Fibroblast of lung (primary cell): ENCODE measurements at regions not wholly inside any gene's neighbourhood (a gene's known extent, or its start where the extent isn't known, plus 50 kb on each side); places are given as distances from the start of the nearest gene placed in this dataset.

Experiments
- DNase-seq, 2 donors: peaks; one replicate each; pipeline versions ENCODE4 v3.0.0 to v3.0.0-alpha.2; 2010; ENCODE audit warnings: low read depth in 2 of 2
- H2AFZ ChIP-seq: 2 replicates; pipeline ENCODE4 v1.5.1; 2012; ENCODE audit warnings: low read length, control low read depth, inconsistent platforms
- H3K27ac ChIP-seq: 2 replicates; pipeline ENCODE4 v1.5.1; 2011; ENCODE audit warnings: low read length, control low read depth; ENCODE audit not compliant: insufficient read depth
- H3K27me3 ChIP-seq: 2 replicates; pipeline ENCODE4 v1.5.1; 2011; ENCODE audit warnings: mild to moderate bottlenecking, low read length; ENCODE audit not compliant: control insufficient read depth, insufficient read depth
- H3K36me3 ChIP-seq: 2 replicates; pipeline ENCODE4 v1.5.1; 2011; ENCODE audit warnings: low read length; ENCODE audit not compliant: control insufficient read depth, insufficient read depth
- H3K4me1 ChIP-seq: 2 replicates; pipeline ENCODE4 v1.5.1; 2011; ENCODE audit warnings: low read length; ENCODE audit not compliant: control insufficient read depth, insufficient read depth; ENCODE audit errors: extremely low read depth
- H3K4me2 ChIP-seq: 2 replicates; pipeline ENCODE4 v1.5.1; 2011; ENCODE audit warnings: low read length, control low read depth; ENCODE audit not compliant: insufficient read depth; ENCODE audit errors: extremely low read depth
- H3K4me3 ChIP-seq, 4 experiments: fragments of 200-600 bp in 1 of 4; sonication (generic) in 1 of 4; replicated peaks in 1 of 4; 2 replicates each; pipeline ENCODE4 v1.5.1; 2011 to 2016; ENCODE audit warnings: low read length in 4 of 4, low read depth in 3 of 4, mild to moderate bottlenecking in 3 of 4, control low read depth in 2 of 4, inconsistent platforms in 1 of 4, mixed read lengths in 1 of 4; ENCODE audit not compliant: insufficient read depth in 1 of 4; ENCODE audit errors: control extremely low read depth in 1 of 4
- H3K79me2 ChIP-seq: 2 replicates; pipeline ENCODE4 v1.5.1; 2012; ENCODE audit warnings: mild to moderate bottlenecking, low read length, inconsistent platforms; ENCODE audit not compliant: control insufficient read depth, insufficient read depth
- H3K9ac ChIP-seq: 2 replicates; pipeline ENCODE4 v1.5.1; 2011; ENCODE audit warnings: mild to moderate bottlenecking, low read length, control low read depth; ENCODE audit not compliant: insufficient read depth
- H3K9me3 ChIP-seq: 2 replicates; pipeline ENCODE4 v1.5.1; 2012; ENCODE audit warnings: low read depth, low read length; ENCODE audit not compliant: control insufficient read depth, insufficient read depth
- H4K20me1 ChIP-seq: 2 replicates; pipeline ENCODE4 v1.5.1; 2011; ENCODE audit warnings: low read length; ENCODE audit not compliant: control insufficient read depth, insufficient read depth; ENCODE audit errors: extremely low read depth
- EZH2 ChIP-seq: IDR thresholded peaks from 2 replicates; pipeline ENCODE4 v1.5.1; 2012; ENCODE audit warnings: low read length, control low read depth, mild to moderate bottlenecking; ENCODE audit errors: missing control alignments
- TF ChIP-seq, protein P1 (sequence below), 2 donors: IDR thresholded peaks in 1 of 2; conservative IDR thresholded peaks in 1 of 2; 1 replicate in 1 of 2; 2 replicates in 1 of 2; pipeline ENCODE4 v1.5.1; 2011 to 2012; ENCODE audit warnings: low read length in 2 of 2, control low read depth in 1 of 2, inconsistent platforms in 1 of 2, low read depth in 1 of 2, mild to moderate bottlenecking in 1 of 2

DNA sequence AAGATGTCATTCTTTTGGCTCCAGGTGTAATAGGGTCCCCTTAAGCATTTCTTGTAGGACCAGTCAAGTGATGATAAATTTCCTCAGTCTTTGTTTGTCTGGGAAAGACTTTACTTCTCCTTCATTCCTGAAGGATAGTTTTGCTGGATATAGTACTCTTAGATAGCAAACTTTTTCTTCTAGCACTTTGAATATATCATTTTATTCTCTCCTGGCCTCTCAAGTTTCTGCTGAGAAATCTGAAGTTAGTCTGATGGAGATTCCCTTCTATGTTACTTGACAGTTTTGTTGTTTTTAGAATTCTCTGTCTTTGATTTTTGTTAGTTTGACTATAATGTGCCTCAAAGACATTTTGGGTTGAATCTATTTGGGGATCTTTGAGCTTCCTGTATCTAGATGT is 181.2 kb upstream of the HES1 start:
- no peak overlapping the region for H2AFZ ChIP-seq
- H3K27ac ChIP-seq: no peak overlapping the region
- no peak overlapping the region for H3K9ac ChIP-seq
- H4K20me1 ChIP-seq: no peaks in the 10 kb centered on the region
- no peaks in the 10 kb centered on the region for H3K4me1 ChIP-seq
- H3K79me2 ChIP-seq: no peaks in the 10 kb centered on the region
- TF ChIP-seq, protein P1, sequence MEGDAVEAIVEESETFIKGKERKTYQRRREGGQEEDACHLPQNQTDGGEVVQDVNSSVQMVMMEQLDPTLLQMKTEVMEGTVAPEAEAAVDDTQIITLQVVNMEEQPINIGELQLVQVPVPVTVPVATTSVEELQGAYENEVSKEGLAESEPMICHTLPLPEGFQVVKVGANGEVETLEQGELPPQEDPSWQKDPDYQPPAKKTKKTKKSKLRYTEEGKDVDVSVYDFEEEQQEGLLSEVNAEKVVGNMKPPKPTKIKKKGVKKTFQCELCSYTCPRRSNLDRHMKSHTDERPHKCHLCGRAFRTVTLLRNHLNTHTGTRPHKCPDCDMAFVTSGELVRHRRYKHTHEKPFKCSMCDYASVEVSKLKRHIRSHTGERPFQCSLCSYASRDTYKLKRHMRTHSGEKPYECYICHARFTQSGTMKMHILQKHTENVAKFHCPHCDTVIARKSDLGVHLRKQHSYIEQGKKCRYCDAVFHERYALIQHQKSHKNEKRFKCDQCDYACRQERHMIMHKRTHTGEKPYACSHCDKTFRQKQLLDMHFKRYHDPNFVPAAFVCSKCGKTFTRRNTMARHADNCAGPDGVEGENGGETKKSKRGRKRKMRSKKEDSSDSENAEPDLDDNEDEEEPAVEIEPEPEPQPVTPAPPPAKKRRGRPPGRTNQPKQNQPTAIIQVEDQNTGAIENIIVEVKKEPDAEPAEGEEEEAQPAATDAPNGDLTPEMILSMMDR (conservative IDR thresholded peaks at IDR 0.05 in 1 of 2, IDR thresholded peaks at IDR 0.05 in 1 of 2; ENCODE audit: low read depth in 1 of 2, low read length in 2 of 2): no peak
- no peak for TF ChIP-seq EZH2
- H3K4me2 ChIP-seq: no peak overlapping the region
- DNase-seq: no peak
- H3K27me3 ChIP-seq: no peaks in the 10 kb centered on the region
- no peaks in the 10 kb centered on the region for H3K36me3 ChIP-seq
- H3K4me3 ChIP-seq: no peak overlapping the region
- no peaks in the 10 kb centered on the region for H3K9me3 ChIP-seq

DNA sequence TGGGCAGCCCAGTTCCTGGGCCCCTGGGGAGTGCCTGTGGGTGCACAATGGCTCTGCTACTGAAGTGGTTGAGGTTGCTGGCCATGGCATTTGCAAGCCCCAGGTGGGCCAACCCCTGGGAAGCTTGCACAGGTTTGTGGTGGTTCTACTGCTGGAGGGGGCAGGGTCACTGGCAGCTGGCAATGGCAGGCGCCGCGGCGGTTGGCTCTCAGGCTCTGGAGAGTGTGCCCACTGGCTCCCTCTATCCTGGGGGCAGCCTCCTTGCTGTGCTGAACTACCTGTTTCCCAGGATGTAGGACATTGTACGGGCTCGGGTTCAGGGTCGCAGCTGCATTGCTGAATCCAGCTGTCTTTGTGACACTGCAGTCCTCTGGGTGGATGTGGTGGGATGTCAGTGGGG is 180.2 kb upstream of the HES1 start:
- H3K27ac ChIP-seq: no peak overlapping the region
- no peaks in the 10 kb centered on the region for H3K9me3 ChIP-seq
- H3K4me1 ChIP-seq: no peaks in the 10 kb centered on the region
- H4K20me1 ChIP-seq: no peaks in the 10 kb centered on the region
- H2AFZ ChIP-seq: no peak overlapping the region
- TF ChIP-seq, protein P1 (conservative IDR thresholded peaks at IDR 0.05 in 1 of 2, IDR thresholded peaks at IDR 0.05 in 1 of 2; ENCODE audit: low read depth in 1 of 2, low read length in 2 of 2): no peak
- no peak for TF ChIP-seq EZH2
- H3K36me3 ChIP-seq: no peaks in the 10 kb centered on the region
- H3K9ac ChIP-seq: no peak overlapping the region
- H3K4me2 ChIP-seq: no peak overlapping the region
- no peak overlapping the region for H3K4me3 ChIP-seq
- no peaks in the 10 kb centered on the region for H3K79me2 ChIP-seq
- no peak for DNase-seq
- peaks cover 6% of the 10 kb centered on the region for H3K27me3 ChIP-seq

DNA sequence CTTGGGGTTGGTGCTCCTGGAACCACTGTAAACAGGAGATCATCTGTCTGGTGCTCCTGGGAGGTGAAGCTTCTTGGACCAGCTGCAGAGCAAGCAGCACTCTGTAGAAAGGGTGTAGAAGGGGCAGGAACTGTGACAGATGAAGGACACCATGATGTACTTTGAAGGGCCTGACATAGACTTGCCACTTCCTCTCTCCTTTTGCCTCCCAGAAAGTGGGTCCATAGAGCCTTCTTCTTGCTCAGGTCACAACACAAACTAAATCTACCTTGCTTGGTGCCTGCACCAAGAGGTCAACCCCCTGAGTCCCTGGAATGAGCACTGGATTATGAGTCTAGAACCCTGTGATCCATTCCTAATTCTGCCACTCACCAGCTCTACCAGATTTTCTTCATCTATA is 176.1 kb upstream of the HES1 start:
- no peaks in the 10 kb centered on the region for H3K79me2 ChIP-seq
- no peaks in the 10 kb centered on the region for H4K20me1 ChIP-seq
- no peak overlapping the region for H3K4me3 ChIP-seq
- TF ChIP-seq, protein P1 (conservative IDR thresholded peaks at IDR 0.05 in 1 of 2, IDR thresholded peaks at IDR 0.05 in 1 of 2; ENCODE audit: low read depth in 1 of 2, low read length in 2 of 2): no peak
- no peak for TF ChIP-seq EZH2
- no peaks in the 10 kb centered on the region for H3K4me1 ChIP-seq
- H3K27ac ChIP-seq: no peak overlapping the region
- H3K9me3 ChIP-seq: no peaks in the 10 kb centered on the region
- no peak overlapping the region for H3K4me2 ChIP-seq
- no peak for DNase-seq
- H3K9ac ChIP-seq: no peak overlapping the region
- H3K27me3 ChIP-seq: peaks cover 7% of the 10 kb centered on the region
- no peak overlapping the region for H2AFZ ChIP-seq
- no peaks in the 10 kb centered on the region for H3K36me3 ChIP-seq
